Fibroblast of upper back skin (primary cell): ENCODE measurements at regions not wholly inside any gene's neighbourhood (a gene's known extent, or its start where the extent isn't known, plus 50 kb on each side); places are given as distances from the start of the nearest gene placed in this dataset.
"Not testable (repeated sequence)": the region's sequence is repeated elsewhere in the genome, so short reads cannot be mapped to it uniquely, and the experiment has no call there.

Experiments
- DNase-seq: peaks from one replicate; pipeline ENCODE4 v3.0.0-alpha.2; 2013

- no peak for DNase-seq
Measured at GRCh38 chr14:28565345-28565744, 201.2 kb upstream of the FOXG1 start.

GRCh38 chr14:28570391-28570790, 196.2 kb upstream of the FOXG1 start:
- peak; percentile 57 for DNase-seq

- DNase-seq: peak; percentile 53
Measured at GRCh38 chr14:28571636-28572035, 195.0 kb upstream of the FOXG1 start.

GRCh38 chr14:28576523-28576922, 190.1 kb upstream of the FOXG1 start:
- DNase-seq: no peak

- no peak for DNase-seq
Measured at GRCh38 chr14:28577187-28577586, 189.4 kb upstream of the FOXG1 start.

GRCh38 chr14:28577711-28578131, 188.9 kb upstream of the FOXG1 start:
- peak; percentile 91 for DNase-seq

- DNase-seq: no peak
Measured at GRCh38 chr14:28584951-28585350, 181.6 kb upstream of the FOXG1 start.

GRCh38 chr14:28589792-28590191, 176.8 kb upstream of the FOXG1 start:
- DNase-seq: no peak

- DNase-seq: peak; percentile 89
Measured at GRCh38 chr14:28596391-28596790, 170.2 kb upstream of the FOXG1 start.

GRCh38 chr14:28599191-28599590, 167.4 kb upstream of the FOXG1 start:
- DNase-seq: no peak

GRCh38 chr14:28599605-28600004, 167.0 kb upstream of the FOXG1 start:
- no peak for DNase-seq

- DNase-seq: peak; percentile 26
Measured at GRCh38 chr14:28603606-28604005, 163.0 kb upstream of the FOXG1 start.

- no peak for DNase-seq
Measured at GRCh38 chr14:28607661-28608060, 158.9 kb upstream of the FOXG1 start.

GRCh38 chr14:28608443-28608842, 158.1 kb upstream of the FOXG1 start:
- peak; percentile 56 for DNase-seq

- peak; percentile 61 for DNase-seq
Measured at GRCh38 chr14:28608851-28609828, 157.4 kb upstream of the FOXG1 start.

GRCh38 chr14:28612414-28612813, 154.2 kb upstream of the FOXG1 start:
- no peak for DNase-seq

GRCh38 chr14:28613532-28613931, 153.1 kb upstream of the FOXG1 start:
- no peak for DNase-seq

- DNase-seq: no peak
Measured at GRCh38 chr14:28626780-28627179, 139.8 kb upstream of the FOXG1 start.

- DNase-seq: no peak
Measured at GRCh38 chr14:28629328-28630004, 137.1 kb upstream of the FOXG1 start.

- no peak for DNase-seq
Measured at GRCh38 chr14:28630100-28630499, 136.5 kb upstream of the FOXG1 start.

- peak; percentile 49 for DNase-seq
Measured at GRCh38 chr14:28635387-28635786, 131.2 kb upstream of the FOXG1 start.

- DNase-seq: not testable (repeated sequence)
Measured at GRCh38 chr14:28635816-28636215, 130.8 kb upstream of the FOXG1 start.

GRCh38 chr14:28641189-28641588, 125.4 kb upstream of the FOXG1 start:
- DNase-seq: not testable (repeated sequence)

- DNase-seq: peak; percentile 86
Measured at GRCh38 chr14:28651148-28651547, 115.4 kb upstream of the FOXG1 start.
